Uterus (tissue), 2 donors: ENCODE measurements at regions not wholly inside any gene's neighbourhood (a gene's known extent, or its start where the extent isn't known, plus 50 kb on each side); places are given as distances from the start of the nearest gene placed in this dataset.

Experiments used
- CTCF ChIP-seq, 4 experiments: fragments of 200-600 bp in 2 of 4; fragments of 450-650 bp in 2 of 4; sonication (generic) in 2 of 4; IDR thresholded peaks; one replicate each; pipeline ENCODE4 v1.5.1; 2016 to 2019; ENCODE audit warnings: antibody characterized with exemption in 4 of 4, mild to moderate bottlenecking in 2 of 4, moderate library complexity in 1 of 4
- POLR2A ChIP-seq, 2 donors: fragments of 450-650 bp; IDR thresholded peaks; one replicate each; pipeline ENCODE4 v1.6.1; 2016; ENCODE audit warnings: antibody characterized with exemption in 2 of 2, mild to moderate bottlenecking in 1 of 2, moderate library complexity in 1 of 2

- TF ChIP-seq CTCF (IDR thresholded peaks at IDR 0.05) (no peak), POLR2A (IDR thresholded peaks at IDR 0.05) (no peak)
Observed at GRCh38 chr2:226307487-226308322, 491.9 kb downstream of the IRS1 start.
